ENCODE measurements at regions not wholly inside any gene's neighbourhood (a gene's known extent, or its start where the extent isn't known, plus 50 kb on each side); places are given as distances from the start of the nearest gene placed in this dataset.

DNA sequence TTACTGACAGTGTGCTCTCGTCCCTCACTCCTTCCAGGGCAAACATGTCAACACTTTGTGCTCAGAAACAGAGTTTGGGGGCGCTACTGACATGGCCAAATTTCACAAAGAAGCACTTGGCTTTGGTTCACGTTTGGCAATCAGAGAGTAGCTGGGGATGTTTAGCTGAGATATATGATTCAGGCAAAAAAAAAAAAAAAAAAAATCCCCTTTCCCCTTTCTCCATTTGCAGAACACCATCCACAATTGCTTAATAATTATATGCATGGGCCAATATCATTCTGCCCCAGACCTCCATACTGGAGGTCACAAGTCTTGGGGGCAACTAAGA lies 128.4 kb upstream of the ADGRF1 start:
- no peaks in the 10 kb centered on the region for H3K36me3 ChIP-seq
- no peaks in the 10 kb centered on the region for H3K27me3 ChIP-seq
- H3K4me1 ChIP-seq: peaks cover 7 to 15% of the 10 kb centered on the region in 2 donors
- H3K9me3 ChIP-seq: no peaks in the 10 kb centered on the region
- no peak for TF ChIP-seq POLR2A (IDR thresholded peaks at IDR 0.05)
- no peak for TF ChIP-seq CTCF (IDR thresholded peaks at IDR 0.05 in 4 of 5, conservative IDR thresholded peaks at IDR 0.05 in 1 of 5)
- no peak overlapping the region for H3K4me3 ChIP-seq
- in situ Hi-C loops (cut with MboI; ENCODE audit: low sequenced_read_pairs in 4 of 4): no loop called here
- H3K27ac ChIP-seq: no peak overlapping the region
- DNase-seq (no peak), ATAC-seq (no peak)
- intact Hi-C loops (cut with DNase I; ENCODE audit: low total_unique reads): no loop called here

- no peaks in the 10 kb centered on the region for H3K36me3 ChIP-seq
- no peak overlapping the region for H3K4me3 ChIP-seq
- H3K4me1 ChIP-seq: peaks cover 7 to 15% of the 10 kb centered on the region in 2 donors
- peak overlapping the region in 2 of 4 donors; percentile 26 to 61 for H3K27ac ChIP-seq
- DNase-seq (no peak), ATAC-seq (peak in 1 of 2 donors; percentile 53)
- TF ChIP-seq POLR2A (IDR thresholded peaks at IDR 0.05) (no peak), CTCF (IDR thresholded peaks at IDR 0.05 in 4 of 5, conservative IDR thresholded peaks at IDR 0.05 in 1 of 5) (no peak)
- in situ Hi-C loops (cut with MboI; ENCODE audit: low sequenced_read_pairs in 4 of 4): no loop called here
- H3K9me3 ChIP-seq: no peaks in the 10 kb centered on the region
- no peaks in the 10 kb centered on the region for H3K27me3 ChIP-seq
- intact Hi-C loops (cut with DNase I; ENCODE audit: low total_unique reads): loop anchor here (2.0 kb wide), 1 partner anchor 73 kb away; no protein-coding TSS in a partner anchor
Observed at GRCh38 chr6:47169785-47170616, 127.9 kb upstream of the ADGRF1 start.

- peak; percentile 70 to 88 for DNase-seq
- in situ Hi-C loops (cut with MboI; ENCODE audit: low sequenced_read_pairs in 4 of 4) (no loop called here), intact Hi-C loops (cut with DNase I; ENCODE audit: low total_unique reads) (loop anchor here (2.0 kb wide), 1 partner anchor 71 kb away; no protein-coding TSS in a partner anchor)
- no peak for TF ChIP-seq CTCF (IDR thresholded peaks at IDR 0.05 in 4 of 5, conservative IDR thresholded peaks at IDR 0.05 in 1 of 5)
- no peak for TF ChIP-seq POLR2A (IDR thresholded peaks at IDR 0.05)
- Histone ChIP-seq H3K9me3 (no peaks in the 10 kb centered on the region), H3K27ac (peak overlapping the region in 3 of 4 donors; percentile 58 to 72 (median 61)), H3K27me3 (no peaks in the 10 kb centered on the region), H3K4me3 (no peak overlapping the region), H3K36me3 (no peaks in the 10 kb centered on the region), H3K4me1 (peaks cover 7 to 15% of the 10 kb centered on the region in 2 donors)
- peak; percentile 98 to 99 for ATAC-seq
Observed at GRCh38 chr6:47168180-47168579, 126.0 kb upstream of the ADGRF1 start.

- TF ChIP-seq CTCF (IDR thresholded peaks at IDR 0.05 in 4 of 5, conservative IDR thresholded peaks at IDR 0.05 in 1 of 5) (no peak), POLR2A (IDR thresholded peaks at IDR 0.05) (no peak)
- H3K4me1 ChIP-seq: peaks cover 7 to 15% of the 10 kb centered on the region in 2 donors
- H3K27ac ChIP-seq: no peak overlapping the region
- H3K9me3 ChIP-seq: no peaks in the 10 kb centered on the region
- in situ Hi-C loops (cut with MboI; ENCODE audit: low sequenced_read_pairs in 4 of 4): no loop called here
- H3K36me3 ChIP-seq: no peaks in the 10 kb centered on the region
- H3K27me3 ChIP-seq: no peaks in the 10 kb centered on the region
- H3K4me3 ChIP-seq: no peak overlapping the region
- ATAC-seq (no peak), DNase-seq (no peak)
- intact Hi-C loops (cut with DNase I; ENCODE audit: low total_unique reads): no loop called here
Observed at GRCh38 chr6:47165918-47166317, 123.8 kb upstream of the ADGRF1 start.
